OCI-LY3 (cell line): ENCODE measurements at regions not wholly inside any gene's neighbourhood (a gene's known extent, or its start where the extent isn't known, plus 50 kb on each side); places are given as distances from the start of the nearest gene placed in this dataset.

Source experiments
- EZH2phosphoT487 ChIP-seq: fragments of 200-600 bp; shearing (Covaris generic); IDR thresholded peaks from 2 replicates; pipeline ENCODE4 v1.6.1; 2018; ENCODE audit warnings: antibody characterized with exemption, mixed run types, low read depth
- TF ChIP-seq, protein P1 (sequence below): fragments of 200-600, 300-600 bp; sonication (generic); IDR thresholded peaks from 2 replicates; pipeline ENCODE4 v1.5.1; 2014; ENCODE audit warnings: antibody characterized with exemption, low read length, low read depth

DNA sequence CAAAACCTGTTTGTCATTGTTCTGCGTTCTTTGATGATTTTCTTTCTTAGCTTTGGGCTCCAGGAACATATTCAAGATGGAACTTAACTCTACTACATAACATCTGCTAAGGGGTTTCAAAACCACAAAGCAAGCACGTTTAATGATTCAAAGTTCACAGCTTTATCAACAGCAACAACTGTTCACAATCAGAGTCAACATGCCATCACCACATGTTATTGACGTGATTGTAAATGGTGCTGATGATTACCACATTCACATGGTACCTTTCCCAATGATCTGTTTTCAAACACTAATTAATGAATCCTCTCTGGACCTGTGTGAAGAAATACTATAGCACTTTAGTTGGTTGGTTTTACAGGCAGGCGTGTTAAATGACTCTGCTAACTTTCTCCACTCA, 180.6 kb upstream of the CEP162 start:
- TF ChIP-seq, protein P1, sequence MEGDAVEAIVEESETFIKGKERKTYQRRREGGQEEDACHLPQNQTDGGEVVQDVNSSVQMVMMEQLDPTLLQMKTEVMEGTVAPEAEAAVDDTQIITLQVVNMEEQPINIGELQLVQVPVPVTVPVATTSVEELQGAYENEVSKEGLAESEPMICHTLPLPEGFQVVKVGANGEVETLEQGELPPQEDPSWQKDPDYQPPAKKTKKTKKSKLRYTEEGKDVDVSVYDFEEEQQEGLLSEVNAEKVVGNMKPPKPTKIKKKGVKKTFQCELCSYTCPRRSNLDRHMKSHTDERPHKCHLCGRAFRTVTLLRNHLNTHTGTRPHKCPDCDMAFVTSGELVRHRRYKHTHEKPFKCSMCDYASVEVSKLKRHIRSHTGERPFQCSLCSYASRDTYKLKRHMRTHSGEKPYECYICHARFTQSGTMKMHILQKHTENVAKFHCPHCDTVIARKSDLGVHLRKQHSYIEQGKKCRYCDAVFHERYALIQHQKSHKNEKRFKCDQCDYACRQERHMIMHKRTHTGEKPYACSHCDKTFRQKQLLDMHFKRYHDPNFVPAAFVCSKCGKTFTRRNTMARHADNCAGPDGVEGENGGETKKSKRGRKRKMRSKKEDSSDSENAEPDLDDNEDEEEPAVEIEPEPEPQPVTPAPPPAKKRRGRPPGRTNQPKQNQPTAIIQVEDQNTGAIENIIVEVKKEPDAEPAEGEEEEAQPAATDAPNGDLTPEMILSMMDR, result no peak
- no peak for TF ChIP-seq EZH2phosphoT487
